H9 (cell line): ENCODE measurements at regions not wholly inside any gene's neighbourhood (a gene's known extent, or its start where the extent isn't known, plus 50 kb on each side); places are given as distances from the start of the nearest gene placed in this dataset.

Source experiments
- DNase-seq: peaks from one replicate; pipeline ENCODE4 v3.0.0-alpha.2; 2017
- H2AFZ ChIP-seq: one replicate; pipeline ENCODE4 v1.6.1; 2013; ENCODE audit warnings: mild to moderate bottlenecking, low read length, control low read depth, moderate library complexity
- H2AK5ac ChIP-seq: 2 replicates; pipeline ENCODE4 v1.6.1; 2013; ENCODE audit warnings: low read length, control low read depth, mixed read lengths; ENCODE audit not compliant: insufficient read length
- H2BK120ac ChIP-seq: one replicate; pipeline ENCODE4 v1.6.1; 2013; ENCODE audit warnings: low read depth, mild to moderate bottlenecking, low read length, control low read depth, inconsistent platforms; ENCODE audit not compliant: poor library complexity, severe bottlenecking
- H2BK12ac ChIP-seq: 2 replicates; pipeline ENCODE4 v1.6.1; 2013; ENCODE audit warnings: low read length, control low read depth, mixed read lengths, low read depth; ENCODE audit not compliant: insufficient read length
- H2BK15ac ChIP-seq: 2 replicates; pipeline ENCODE4 v1.6.1; 2013; ENCODE audit warnings: low read depth, low read length, control low read depth
- H2BK20ac ChIP-seq: one replicate; pipeline ENCODE4 v1.6.1; 2013; ENCODE audit warnings: low read depth, mild to moderate bottlenecking, low read length, control low read depth, inconsistent platforms; ENCODE audit not compliant: poor library complexity, severe bottlenecking
- H2BK5ac ChIP-seq: 2 replicates; pipeline ENCODE4 v1.6.1; 2013; ENCODE audit warnings: low read length, control low read depth, mixed read lengths; ENCODE audit not compliant: insufficient read length
- H3K14ac ChIP-seq: 2 replicates; pipeline ENCODE4 v1.6.1; 2013; ENCODE audit warnings: low read length, control low read depth; ENCODE audit not compliant: insufficient read depth
- H3K18ac ChIP-seq: 2 replicates; pipeline ENCODE4 v1.6.1; 2013; ENCODE audit warnings: low read depth, mild to moderate bottlenecking, mixed read lengths, low read length, control low read depth; ENCODE audit not compliant: insufficient read length
- H3K23ac ChIP-seq: 2 replicates; pipeline ENCODE4 v1.6.1; 2013; ENCODE audit warnings: low read length, control low read depth, mixed read lengths, low read depth; ENCODE audit not compliant: insufficient read length
- H3K23me2 ChIP-seq: 2 replicates; pipeline ENCODE4 v1.6.1; 2013; ENCODE audit warnings: low read depth, mild to moderate bottlenecking, mixed read lengths, low read length, control low read depth; ENCODE audit not compliant: insufficient read length, poor library complexity, severe bottlenecking
- H3K27ac ChIP-seq: 2 replicates; pipeline ENCODE4 v1.5.1; 2013; ENCODE audit warnings: low read length, control low read depth, mixed read lengths, low read depth; ENCODE audit not compliant: insufficient read length
- H3K27me3 ChIP-seq: 2 replicates; pipeline ENCODE4 v1.6.1; 2013; ENCODE audit warnings: low read length, control low read depth, inconsistent platforms; ENCODE audit not compliant: insufficient read depth
- H3K4ac ChIP-seq: 2 replicates; pipeline ENCODE4 v1.6.1; 2013; ENCODE audit warnings: low read depth, mild to moderate bottlenecking, control low read depth, inconsistent platforms, low read length, moderate library complexity
- H3K4me1 ChIP-seq: 2 replicates; pipeline ENCODE4 v1.6.1; 2013; ENCODE audit warnings: low read length, control low read depth, inconsistent platforms; ENCODE audit not compliant: insufficient read depth
- H3K4me2 ChIP-seq: 2 replicates; pipeline ENCODE4 v1.6.1; 2013; ENCODE audit warnings: low read length, control low read depth, mixed read lengths; ENCODE audit not compliant: insufficient read length, insufficient read depth
- H3K56ac ChIP-seq: 2 replicates; pipeline ENCODE4 v1.6.1; 2013; ENCODE audit warnings: low read depth, mild to moderate bottlenecking, mixed read lengths, low read length, control low read depth; ENCODE audit not compliant: insufficient read length
- H3K79me1 ChIP-seq: 2 replicates; pipeline ENCODE4 v1.6.1; 2013; ENCODE audit warnings: low read depth, mild to moderate bottlenecking, moderate library complexity, low read length, control low read depth, inconsistent platforms; ENCODE audit not compliant: insufficient read depth, poor library complexity, severe bottlenecking
- H3K79me2 ChIP-seq: 2 replicates; pipeline ENCODE4 v1.6.1; 2013; ENCODE audit warnings: low read length, control low read depth, inconsistent platforms; ENCODE audit not compliant: insufficient read depth
- H3K9ac ChIP-seq: 2 replicates; pipeline ENCODE4 v1.6.1; 2013; ENCODE audit warnings: low read length, control low read depth, mixed read lengths; ENCODE audit not compliant: insufficient read length; ENCODE audit errors: extremely low read depth
- H3K9me3 ChIP-seq: one replicate; pipeline ENCODE4 v1.6.1; 2013; ENCODE audit warnings: low read depth, low read length, inconsistent platforms; ENCODE audit not compliant: control insufficient read depth
- H3T11ph ChIP-seq: one replicate; pipeline ENCODE4 v1.6.1; 2013; ENCODE audit warnings: mild to moderate bottlenecking, low read length, control low read depth, inconsistent platforms
- H4K20me1 ChIP-seq: one replicate; pipeline ENCODE4 v1.6.1; 2013; ENCODE audit not compliant: control insufficient read depth, insufficient read length, insufficient read depth
- H4K5ac ChIP-seq: 2 replicates; pipeline ENCODE4 v1.6.1; 2013; ENCODE audit warnings: low read depth, mild to moderate bottlenecking, mixed read lengths, low read length, control low read depth; ENCODE audit not compliant: insufficient read length
- H4K8ac ChIP-seq: replicated peaks from 2 replicates; pipeline ENCODE4 v1.6.1; 2013; ENCODE audit warnings: low read length, control low read depth, mixed read lengths, low read depth; ENCODE audit not compliant: insufficient read length
- H4K91ac ChIP-seq: 2 replicates; pipeline ENCODE4 v1.6.1; 2013; ENCODE audit warnings: low read depth, mild to moderate bottlenecking, moderate library complexity, mixed read lengths, low read length, control low read depth; ENCODE audit not compliant: insufficient read length
- H3K27ac Mint-ChIP-seq, 3 experiments: 2 replicates in 2 of 3; 3 replicates in 1 of 3; pipeline ENCODE4 v1.8.0; 2020 to 2021; ENCODE audit warnings: mixed read lengths in 3 of 3, mild to moderate bottlenecking in 1 of 3, moderate library complexity in 1 of 3
- H3K27me3 Mint-ChIP-seq: 2 replicates; pipeline ENCODE4 v1.8.0; 2021; ENCODE audit warnings: low read depth, mild to moderate bottlenecking, moderate library complexity, mixed read lengths
- H3K36me3 Mint-ChIP-seq, 3 experiments: 2 replicates in 2 of 3; 3 replicates in 1 of 3; pipeline ENCODE4 v1.8.0; 2020 to 2021; ENCODE audit warnings: low read depth in 3 of 3, mixed read lengths in 3 of 3; ENCODE audit not compliant: insufficient read depth in 1 of 3
- H3K4me1 Mint-ChIP-seq, 2 experiments: 2 replicates each; pipeline ENCODE4 v1.8.0; 2020; ENCODE audit warnings: mixed read lengths in 2 of 2
- H3K4me3 Mint-ChIP-seq, 2 experiments: 2 replicates in 1 of 2; 3 replicates in 1 of 2; pipeline ENCODE4 v1.8.0; 2020 to 2021; ENCODE audit warnings: mild to moderate bottlenecking in 2 of 2, mixed read lengths in 2 of 2, moderate library complexity in 1 of 2
- H3K9me3 Mint-ChIP-seq, 2 experiments: 2 replicates in 1 of 2; 3 replicates in 1 of 2; pipeline ENCODE4 v1.8.0; 2020; ENCODE audit warnings: mild to moderate bottlenecking in 2 of 2, mixed read lengths in 2 of 2, moderate library complexity in 1 of 2
- WGBS: extraction: QIAGEN DNeasy Blood & Tissue Kit; methylation state at CpG from one replicate; pipeline ENCODE4 v1.1.7; 2013; ENCODE audit warnings: missing lambda C conversion rate, low lambda C conversion rate, mixed read lengths; ENCODE audit not compliant: insufficient read length; ENCODE audit errors: extremely low coverage; 5-methylcytosine and 5-hydroxymethylcytosine counted together
- TF ChIP-seq, protein P1 (sequence below): fragments of 200-600 bp; sonication (generic); conservative IDR thresholded peaks from 3 replicates; pipeline ENCODE4 v1.8.0; 2021; ENCODE audit warnings: antibody characterized with exemption, mild to moderate bottlenecking

DNA sequence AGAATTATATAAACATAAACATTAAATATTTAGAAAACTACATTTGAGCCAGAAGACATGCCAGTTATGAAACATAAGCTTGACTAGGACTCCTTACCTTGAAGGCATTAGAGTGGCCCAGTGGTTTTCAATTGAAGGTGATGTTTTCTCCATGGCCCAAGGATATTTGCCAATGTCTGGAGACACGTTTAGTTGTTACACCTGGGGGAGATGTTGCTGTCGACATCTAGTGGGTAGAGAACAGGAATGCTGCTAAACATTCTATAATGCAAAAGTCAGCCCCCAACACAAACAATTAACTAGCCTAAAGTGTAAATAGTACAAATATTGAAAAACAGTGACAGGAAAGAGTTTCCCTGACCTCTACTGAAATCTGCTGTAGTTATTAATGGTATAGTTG is 200.9 kb upstream of the HS3ST5 start:
- H4K20me1 ChIP-seq: no peaks in the 10 kb centered on the region
- H3T11ph ChIP-seq: no peak overlapping the region
- no peak overlapping the region for H2BK20ac ChIP-seq
- H3K27ac ChIP-seq: no peak overlapping the region
- no peak overlapping the region for H2BK12ac ChIP-seq
- H4K5ac ChIP-seq: no peak overlapping the region
- Mint-ChIP-seq H3K27me3 (no peaks in the 10 kb centered on the region), H3K4me3 (no peak overlapping the region), H3K9me3 (0 out of 5 replicates have a peak, but pooled peaks cover 0 to 2% of the 10 kb centered on the region in 2 experiments), H3K4me1 (no peaks in the 10 kb centered on the region), H3K36me3 (peaks cover 0 to 11% (median 6%) of the 10 kb centered on the region in 3 experiments; a peak in 3 of 7 replicates), H3K27ac (no peak overlapping the region)
- H4K91ac ChIP-seq: no peak overlapping the region
- no peak overlapping the region for H3K4me2 ChIP-seq
- no peak overlapping the region for H3K14ac ChIP-seq
- TF ChIP-seq, protein P1, sequence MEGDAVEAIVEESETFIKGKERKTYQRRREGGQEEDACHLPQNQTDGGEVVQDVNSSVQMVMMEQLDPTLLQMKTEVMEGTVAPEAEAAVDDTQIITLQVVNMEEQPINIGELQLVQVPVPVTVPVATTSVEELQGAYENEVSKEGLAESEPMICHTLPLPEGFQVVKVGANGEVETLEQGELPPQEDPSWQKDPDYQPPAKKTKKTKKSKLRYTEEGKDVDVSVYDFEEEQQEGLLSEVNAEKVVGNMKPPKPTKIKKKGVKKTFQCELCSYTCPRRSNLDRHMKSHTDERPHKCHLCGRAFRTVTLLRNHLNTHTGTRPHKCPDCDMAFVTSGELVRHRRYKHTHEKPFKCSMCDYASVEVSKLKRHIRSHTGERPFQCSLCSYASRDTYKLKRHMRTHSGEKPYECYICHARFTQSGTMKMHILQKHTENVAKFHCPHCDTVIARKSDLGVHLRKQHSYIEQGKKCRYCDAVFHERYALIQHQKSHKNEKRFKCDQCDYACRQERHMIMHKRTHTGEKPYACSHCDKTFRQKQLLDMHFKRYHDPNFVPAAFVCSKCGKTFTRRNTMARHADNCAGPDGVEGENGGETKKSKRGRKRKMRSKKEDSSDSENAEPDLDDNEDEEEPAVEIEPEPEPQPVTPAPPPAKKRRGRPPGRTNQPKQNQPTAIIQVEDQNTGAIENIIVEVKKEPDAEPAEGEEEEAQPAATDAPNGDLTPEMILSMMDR: peak; percentile 38; the same call in 1 of the 3 replicates
- no peak overlapping the region for H3K18ac ChIP-seq
- no peaks in the 10 kb centered on the region for H3K23me2 ChIP-seq
- no peaks in the 10 kb centered on the region; the same call in 1 of the 2 replicates for H3K4me1 ChIP-seq
- no peak overlapping the region for H2AFZ ChIP-seq
- WGBS: no CpG with 5 or more reads among the region's 2 CpGs
- H2BK5ac ChIP-seq: no peak overlapping the region
- no peak for DNase-seq
- H2AK5ac ChIP-seq: no peak overlapping the region
- no peaks in the 10 kb centered on the region for H3K79me1 ChIP-seq
- H3K4ac ChIP-seq: no peak overlapping the region
- H3K79me2 ChIP-seq: no peaks in the 10 kb centered on the region
- no peaks in the 10 kb centered on the region for H3K9me3 ChIP-seq
- no peaks in the 10 kb centered on the region for H3K27me3 ChIP-seq
- no peak overlapping the region for H4K8ac ChIP-seq
- no peak overlapping the region for H3K56ac ChIP-seq
- no peak overlapping the region for H3K9ac ChIP-seq
- no peak overlapping the region for H2BK15ac ChIP-seq
- no peak overlapping the region for H3K23ac ChIP-seq
- H2BK120ac ChIP-seq: no peak overlapping the region
